GM04504 (cell line): ENCODE measurements at regions not wholly inside any gene's neighbourhood (a gene's known extent, or its start where the extent isn't known, plus 50 kb on each side); places are given as distances from the start of the nearest gene placed in this dataset.

Experiments
- DNase-seq: peaks from one replicate; pipeline ENCODE4 v3.0.0-alpha.2; 2012; ENCODE audit warnings: low read depth

- DNase-seq: peak; percentile 12
These were observed 99.2 kb downstream of the C12orf50 start for GRCh38 chr12:87930033-87930432.

- no peak for DNase-seq
These were observed 99.9 kb downstream of the C12orf50 start for GRCh38 chr12:87929346-87929745.

GRCh38 chr12:87928031-87928430 lies 101.2 kb downstream of the C12orf50 start:
- no peak for DNase-seq

- DNase-seq: no peak
These were observed 104.2 kb downstream of the C12orf50 start for GRCh38 chr12:87925021-87925420.

GRCh38 chr12:87924149-87924548 lies 105.1 kb downstream of the C12orf50 start:
- no peak for DNase-seq

- no peak for DNase-seq
These were observed 105.8 kb downstream of the C12orf50 start for GRCh38 chr12:87923361-87923760.

GRCh38 chr12:87922736-87923135 lies 106.5 kb downstream of the C12orf50 start:
- DNase-seq: no peak

- no peak for DNase-seq
These were observed 107.6 kb downstream of the C12orf50 start for GRCh38 chr12:87921621-87922020.

- DNase-seq: no peak
These were observed 109.1 kb downstream of the C12orf50 start for GRCh38 chr12:87920139-87920538.

- no peak for DNase-seq
These were observed 127.7 kb downstream of the C12orf50 start for GRCh38 chr12:87901457-87901856.

- DNase-seq: no peak
These were observed 131.5 kb downstream of the C12orf50 start for GRCh38 chr12:87897662-87898061.

- DNase-seq: no peak
These were observed 145.4 kb downstream of the C12orf50 start for GRCh38 chr12:87883806-87884205.

- DNase-seq: no peak
These were observed 150.1 kb downstream of the C12orf50 start for GRCh38 chr12:87879141-87879540.

GRCh38 chr12:87870493-87871460 lies 158.4 kb downstream of the C12orf50 start:
- no peak for DNase-seq

- DNase-seq: no peak
These were observed 159.1 kb downstream of the C12orf50 start for GRCh38 chr12:87870061-87870460.

- no peak for DNase-seq
These were observed 162.5 kb downstream of the C12orf50 start for GRCh38 chr12:87866578-87867292.

- no peak for DNase-seq
These were observed 167.4 kb downstream of the C12orf50 start for GRCh38 chr12:87861791-87862190.

GRCh38 chr12:87853448-87854003 lies 175.7 kb downstream of the C12orf50 start:
- DNase-seq: no peak

- DNase-seq: no peak
These were observed 180.1 kb downstream of the C12orf50 start for GRCh38 chr12:87849074-87849473.

GRCh38 chr12:87848248-87848868 lies 180.8 kb downstream of the C12orf50 start:
- DNase-seq: peak; percentile 17

- no peak for DNase-seq
These were observed 182.1 kb downstream of the C12orf50 start for GRCh38 chr12:87847147-87847546.

- no peak for DNase-seq
These were observed 183.2 kb downstream of the C12orf50 start for GRCh38 chr12:87846045-87846444.
